COLO668 (cell line): ENCODE measurements at regions not wholly inside any gene's neighbourhood (a gene's known extent, or its start where the extent isn't known, plus 50 kb on each side); places are given as distances from the start of the nearest gene placed in this dataset.

Experiments used
- DNase-seq: peaks from one replicate; lab custom pipeline; 2025; ENCODE audit not compliant: unreplicated experiment; lab: John Stamatoyannopoulos, UW

DNA sequence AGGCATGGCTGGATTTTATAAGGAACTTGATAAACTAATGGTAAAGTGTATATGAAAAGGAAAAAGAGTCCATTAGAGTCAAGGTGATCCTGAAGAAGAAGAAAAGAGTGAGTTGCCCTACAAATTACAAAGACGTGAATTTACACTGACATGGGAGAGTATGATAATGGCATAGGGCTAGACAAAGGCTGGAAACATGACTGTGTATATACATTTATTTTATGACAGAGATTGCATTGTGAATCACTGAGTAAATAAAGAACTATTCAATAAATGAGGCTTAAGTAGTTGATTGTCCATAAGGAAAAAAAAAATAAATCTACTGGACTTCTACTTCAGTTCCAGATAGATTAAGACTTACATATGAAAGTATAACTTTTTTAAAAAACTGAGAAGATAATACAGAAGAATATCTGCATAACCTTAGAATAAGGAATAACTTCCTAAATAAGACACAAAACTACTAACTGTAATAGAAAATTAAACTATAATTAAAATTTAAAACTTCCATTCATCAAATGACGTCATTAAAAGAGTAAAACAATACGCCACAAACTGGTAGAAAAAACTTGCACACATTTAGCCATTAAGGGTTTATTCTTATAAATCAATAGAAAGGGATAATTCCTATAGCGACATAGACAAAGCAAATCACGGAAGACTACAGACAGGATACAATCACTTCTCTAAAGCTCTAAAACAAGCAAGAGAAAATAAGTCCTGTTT, 278.5 kb downstream of the NOVA1 start:
- no peak for DNase-seq

DNA sequence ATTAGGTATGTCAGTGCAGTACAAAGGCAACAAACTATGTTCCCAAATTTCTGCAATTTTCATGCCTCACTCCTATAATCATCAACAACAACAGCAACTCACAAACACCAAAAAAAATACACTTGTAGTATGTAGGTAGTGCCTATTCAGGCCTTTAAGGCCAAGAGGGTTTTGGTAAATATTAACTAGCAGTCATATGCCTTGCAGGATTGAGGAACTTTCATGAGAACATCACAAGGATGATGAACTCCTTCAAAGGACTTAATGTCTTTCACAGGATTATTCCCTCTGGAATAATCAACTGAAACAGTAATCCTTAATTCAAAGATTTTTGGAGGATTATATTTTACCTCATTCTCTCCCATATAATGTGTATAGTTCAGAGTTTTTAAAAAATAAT, 293.8 kb downstream of the NOVA1 start:
- DNase-seq: no peak

DNA sequence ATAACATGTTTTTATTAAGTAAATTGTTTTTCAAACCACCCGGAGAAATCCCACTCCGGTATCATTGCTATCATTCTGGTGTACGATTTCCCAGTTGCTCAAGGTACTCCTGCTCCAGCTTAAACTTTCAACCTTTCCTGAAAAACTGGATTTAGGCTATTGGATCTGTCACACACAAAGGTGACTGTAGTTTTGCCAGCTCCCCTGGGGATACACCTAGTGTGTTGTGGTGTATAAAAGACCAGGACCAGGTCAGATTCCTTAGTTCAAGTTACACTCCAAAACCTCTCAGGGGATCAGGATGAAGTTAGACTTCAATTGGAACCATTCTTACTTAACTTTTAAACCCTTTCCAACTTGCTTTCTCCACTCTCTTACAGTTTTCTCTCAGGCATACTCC, 303.9 kb downstream of the NOVA1 start:
- no peak for DNase-seq

DNA sequence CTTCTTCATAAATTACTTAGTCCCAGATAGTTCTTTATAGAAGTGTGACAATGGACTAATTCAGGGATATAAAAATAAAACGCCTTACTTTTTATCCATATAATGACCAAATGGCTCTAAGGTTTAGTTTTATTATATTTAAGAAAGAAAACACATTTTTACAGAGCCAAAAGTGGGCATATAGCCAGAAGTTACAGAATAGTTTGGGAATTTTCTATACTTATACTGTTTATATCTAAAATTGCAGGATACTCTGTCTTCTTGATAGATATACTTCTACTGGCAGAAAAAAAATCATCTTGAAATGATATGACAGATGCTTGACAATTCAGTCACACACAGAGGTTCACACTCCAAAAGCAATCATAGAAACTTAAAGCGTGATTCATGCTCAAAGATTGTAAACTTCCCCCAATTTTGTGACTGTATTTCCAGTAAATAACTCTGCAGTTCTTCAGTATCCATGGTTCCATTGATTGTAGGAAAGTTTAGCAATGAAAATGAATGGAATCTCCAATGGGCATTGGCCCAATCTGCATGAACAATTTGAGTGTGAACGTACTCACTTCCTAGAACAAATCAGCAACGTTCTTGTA, 307.8 kb downstream of the NOVA1 start:
- no peak for DNase-seq

DNA sequence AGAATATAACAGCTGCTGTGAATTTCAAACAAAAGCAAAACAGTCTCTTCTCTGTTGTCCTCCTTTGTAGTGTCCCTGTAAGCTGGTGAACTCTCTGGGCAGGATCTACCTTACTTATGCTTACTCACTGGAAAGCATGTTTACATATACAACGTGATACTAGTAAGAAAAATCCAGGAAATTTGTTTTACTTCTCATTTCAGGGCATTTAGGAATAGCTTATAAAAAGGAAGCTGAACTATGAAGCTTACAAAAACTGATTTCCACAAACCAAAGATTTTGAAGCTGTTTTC, 311.0 kb downstream of the NOVA1 start:
- DNase-seq: no peak

DNA sequence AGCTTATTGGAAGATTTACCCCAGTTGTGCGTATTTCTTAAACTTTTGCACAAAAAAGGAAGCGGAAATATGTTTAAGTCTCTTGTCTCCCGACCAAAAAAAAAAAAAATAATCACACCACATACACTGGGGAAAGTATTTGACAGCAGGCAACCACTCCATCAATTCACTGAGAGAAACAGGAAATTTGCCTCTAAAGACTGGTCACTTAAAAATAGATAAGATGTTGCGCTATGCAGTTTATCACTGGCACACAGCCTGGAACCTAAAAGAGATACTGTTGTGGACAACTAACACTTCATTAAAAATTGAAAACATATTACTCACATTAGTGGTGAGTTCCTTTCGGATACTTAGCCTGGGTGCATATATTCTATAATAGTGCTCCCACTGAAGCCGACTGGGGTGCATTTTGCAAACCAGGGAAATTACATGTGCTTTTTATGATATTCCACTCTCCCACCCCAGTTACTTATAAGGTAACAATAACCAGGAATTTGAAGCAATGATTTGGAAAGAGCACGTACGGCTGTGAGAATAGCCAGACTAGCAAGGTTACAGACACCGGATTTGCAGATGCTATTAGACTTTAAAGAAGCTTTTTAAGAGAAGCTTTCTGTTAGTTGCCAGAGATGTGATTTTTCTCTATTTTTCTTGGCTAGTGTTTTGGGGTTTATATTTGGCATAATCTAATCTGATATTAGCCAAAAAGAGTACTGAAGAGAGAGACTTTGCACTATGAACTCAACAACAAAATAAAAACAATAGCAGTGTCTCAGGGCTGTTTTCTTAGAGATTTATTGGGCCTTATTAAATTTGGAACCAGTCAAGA, 311.5 kb downstream of the NOVA1 start:
- no peak for DNase-seq

DNA sequence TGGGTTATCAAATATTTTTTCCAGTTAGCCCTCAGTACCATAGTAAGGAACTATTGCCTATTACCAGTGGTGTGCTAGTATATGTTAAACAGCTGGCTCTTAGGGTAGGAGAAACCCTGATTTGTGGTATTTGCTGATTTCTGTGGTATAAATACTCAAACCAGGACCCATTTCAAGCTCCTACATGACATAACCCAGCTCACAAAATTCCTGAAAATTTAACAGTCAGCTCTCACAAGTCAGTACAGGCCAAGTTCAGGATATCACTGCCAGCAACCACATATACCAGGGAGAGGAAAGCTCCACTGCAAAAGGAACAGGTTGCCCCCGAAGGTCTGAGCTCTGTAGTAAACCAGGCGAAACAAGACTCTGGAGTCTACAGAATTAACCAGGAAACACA, 315.3 kb downstream of the NOVA1 start:
- DNase-seq: no peak

DNA sequence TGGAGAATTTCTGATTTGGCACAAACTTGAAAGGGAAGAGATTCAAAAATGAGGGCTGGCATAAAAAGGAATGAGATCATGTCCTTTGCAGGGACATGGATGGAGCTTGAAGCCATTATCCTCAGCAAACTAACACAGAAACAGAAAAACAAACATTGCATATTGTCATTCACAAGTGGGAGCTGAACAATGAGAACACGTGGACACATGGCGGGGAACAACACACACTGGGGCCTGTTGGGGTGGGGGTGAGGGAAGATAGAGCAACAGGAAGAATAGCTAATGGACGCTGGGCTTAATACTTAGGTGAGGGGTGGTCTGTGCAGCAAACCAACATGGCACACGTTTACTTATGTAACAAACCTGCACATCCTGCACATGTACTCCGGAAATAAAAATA, 315.8 kb downstream of the NOVA1 start:
- DNase-seq: peak; percentile 62

DNA sequence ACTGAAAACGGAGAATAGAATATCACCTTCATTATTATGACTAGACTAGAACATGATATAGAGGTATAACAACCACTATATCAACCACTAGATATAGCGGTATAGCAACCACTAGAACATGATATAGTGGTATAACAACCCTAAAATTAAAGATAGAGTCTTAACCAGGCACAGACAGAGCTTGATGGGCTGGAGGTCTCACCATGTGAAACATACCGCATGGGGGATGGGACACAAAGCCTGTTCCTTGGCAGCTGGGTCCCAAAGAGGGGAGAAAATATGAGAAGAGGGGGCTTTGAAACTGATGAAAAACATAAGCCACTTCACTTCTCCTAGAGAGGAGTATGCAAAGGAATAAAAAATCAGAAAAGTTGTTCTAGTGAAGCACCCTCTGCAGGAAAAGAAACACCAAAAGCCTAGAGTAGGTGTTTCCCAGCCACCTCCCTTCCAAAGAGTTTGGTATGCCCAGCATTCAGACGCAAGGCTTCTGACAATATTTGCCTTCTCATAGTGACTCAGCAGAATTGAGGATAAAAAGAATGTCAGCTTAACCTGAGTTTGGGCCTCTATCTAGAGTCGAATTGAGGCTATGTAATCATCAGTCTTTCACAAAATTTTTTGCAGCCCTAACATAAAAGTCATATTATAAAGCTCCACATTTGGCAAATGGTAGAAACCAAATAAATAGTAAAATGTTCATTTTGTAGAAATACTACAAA, 316.4 kb downstream of the NOVA1 start:
- peak; percentile 34 for DNase-seq

DNA sequence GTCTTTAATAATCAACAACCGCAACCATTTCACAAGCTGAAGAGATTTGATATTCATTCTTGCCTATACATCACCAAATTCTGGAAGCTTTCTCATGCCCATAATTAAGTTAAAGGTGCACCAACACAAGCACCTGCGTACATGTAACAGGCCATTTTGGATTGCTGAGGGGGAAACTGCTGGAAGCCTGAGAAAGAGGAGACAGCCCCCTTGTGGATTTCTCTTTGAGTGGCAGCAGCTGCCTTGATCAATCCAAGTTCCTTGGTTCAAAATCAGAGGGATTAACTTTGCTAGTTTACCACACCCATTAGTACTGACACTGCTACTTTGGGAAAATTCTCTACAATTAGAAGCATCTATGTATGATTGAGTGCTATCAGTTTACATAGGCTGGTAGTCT, 321.1 kb downstream of the NOVA1 start:
- peak; percentile 6 for DNase-seq

DNA sequence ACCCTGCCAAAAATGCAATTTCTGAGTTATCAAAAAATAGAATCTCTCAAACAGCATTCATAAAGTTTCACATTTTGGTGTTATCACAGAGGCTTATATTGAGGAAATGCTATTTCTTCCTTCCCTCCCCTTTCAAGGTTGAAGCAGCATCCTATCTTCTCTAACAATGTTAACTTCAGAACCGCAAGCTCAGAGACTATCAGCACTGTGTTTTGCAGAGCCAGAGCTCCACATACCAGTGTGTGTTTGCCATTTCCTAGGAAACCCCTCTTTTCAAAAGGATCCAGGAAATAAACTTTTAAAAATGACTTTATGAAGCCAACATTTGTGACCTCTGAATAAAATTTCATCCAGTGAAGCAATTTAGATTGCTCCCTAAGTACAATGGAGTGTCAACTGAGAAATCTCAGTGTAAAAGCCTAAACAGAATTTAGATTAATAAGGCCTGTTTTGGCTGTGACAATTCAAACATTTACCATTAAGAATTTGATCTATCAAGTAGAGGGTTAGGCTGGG, 332.6 kb downstream of the NOVA1 start:
- no peak for DNase-seq

DNA sequence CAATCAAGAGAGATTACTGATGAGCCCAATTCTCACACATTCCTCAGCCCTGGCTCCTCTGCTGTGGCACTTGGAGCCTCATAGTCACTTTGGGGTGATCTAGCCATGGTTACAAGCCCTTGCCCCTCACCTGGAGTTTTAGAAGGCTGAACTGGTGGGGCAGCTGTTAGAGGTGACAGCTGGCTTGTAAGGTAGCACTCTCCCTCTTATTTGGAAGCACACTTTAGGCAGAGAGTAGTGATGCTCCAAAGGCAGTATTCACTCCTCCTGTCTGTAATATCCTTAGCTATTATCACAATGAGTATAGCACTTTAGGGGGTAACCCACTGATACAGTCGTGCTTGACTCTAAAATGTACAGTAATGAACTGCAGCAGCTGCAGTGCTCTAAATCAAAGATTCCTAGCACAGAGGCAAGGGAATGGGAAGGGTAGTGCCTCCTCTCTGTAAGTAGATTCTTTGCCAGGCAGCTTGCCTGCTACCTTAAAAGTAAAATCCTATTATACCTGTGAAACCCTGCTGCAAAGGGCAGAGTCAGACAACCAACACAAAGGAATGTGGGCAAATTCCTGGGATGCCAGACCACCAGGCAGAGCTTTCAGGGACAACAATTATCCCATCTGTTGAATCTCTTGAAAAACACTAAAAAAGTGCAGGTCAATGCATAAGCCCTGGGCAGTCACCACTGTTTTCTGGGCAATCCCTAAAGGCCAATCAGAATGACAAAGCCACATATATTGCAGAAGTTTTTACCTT, 336.3 kb downstream of the NOVA1 start:
- no peak for DNase-seq

DNA sequence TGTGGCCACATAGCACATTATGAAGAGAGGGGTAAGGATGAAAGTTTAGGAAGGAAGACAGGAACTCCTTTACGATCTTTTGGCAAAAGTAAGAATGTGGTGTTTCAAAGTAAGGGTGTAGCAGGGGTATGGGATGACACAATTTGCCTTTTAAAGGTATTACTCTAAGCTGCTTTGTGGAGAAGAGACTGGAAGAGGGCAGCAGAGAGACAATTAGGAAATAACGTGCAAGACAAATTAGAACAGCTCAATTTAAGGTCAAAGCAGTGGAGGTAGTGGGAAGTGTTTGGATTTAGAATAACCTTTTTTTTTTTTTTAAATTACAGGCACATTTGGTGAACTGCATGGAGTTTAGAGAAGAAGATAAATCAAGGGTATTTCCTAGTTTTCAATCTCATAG, 342.6 kb downstream of the NOVA1 start:
- no peak for DNase-seq

DNA sequence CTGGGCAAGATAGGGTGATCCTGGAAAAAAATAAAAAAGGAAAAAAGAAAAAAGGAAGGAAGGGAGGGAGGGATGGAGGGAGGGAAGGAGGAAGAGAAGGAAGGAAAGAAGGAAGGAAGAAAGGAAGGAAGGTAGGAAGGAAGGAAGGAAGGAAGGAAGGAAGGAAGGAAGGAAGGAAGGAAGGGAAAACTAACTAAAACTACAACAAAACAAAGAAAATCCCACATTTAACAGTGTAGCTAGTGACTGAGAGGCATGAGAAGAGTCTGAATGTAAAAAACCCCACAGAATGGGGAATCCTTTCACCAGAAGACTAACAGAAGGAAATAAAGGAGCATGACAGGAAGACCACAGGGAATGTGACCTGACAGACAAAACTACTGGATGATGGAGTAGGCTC, 345.7 kb downstream of the NOVA1 start:
- DNase-seq: no peak

DNA sequence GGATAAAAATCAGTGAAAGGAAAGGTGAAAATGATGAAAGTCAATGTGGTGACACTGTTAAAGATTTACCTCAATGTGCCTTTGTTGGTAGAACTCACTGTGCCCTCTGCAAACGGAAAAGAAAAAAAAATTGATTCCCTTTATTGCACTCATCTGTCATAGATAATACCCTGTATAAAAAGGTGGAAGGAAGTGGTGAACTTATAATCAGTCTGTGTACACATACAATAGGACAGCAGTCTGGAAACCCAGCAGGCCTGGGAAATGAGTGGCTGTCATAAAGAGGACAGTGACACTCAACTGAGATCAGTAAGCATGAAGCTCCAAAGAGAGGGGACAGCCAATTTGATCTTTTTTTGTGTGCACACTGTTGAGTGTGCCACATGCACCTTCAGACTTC, 364.7 kb downstream of the NOVA1 start:
- DNase-seq: peak; percentile 21

DNA sequence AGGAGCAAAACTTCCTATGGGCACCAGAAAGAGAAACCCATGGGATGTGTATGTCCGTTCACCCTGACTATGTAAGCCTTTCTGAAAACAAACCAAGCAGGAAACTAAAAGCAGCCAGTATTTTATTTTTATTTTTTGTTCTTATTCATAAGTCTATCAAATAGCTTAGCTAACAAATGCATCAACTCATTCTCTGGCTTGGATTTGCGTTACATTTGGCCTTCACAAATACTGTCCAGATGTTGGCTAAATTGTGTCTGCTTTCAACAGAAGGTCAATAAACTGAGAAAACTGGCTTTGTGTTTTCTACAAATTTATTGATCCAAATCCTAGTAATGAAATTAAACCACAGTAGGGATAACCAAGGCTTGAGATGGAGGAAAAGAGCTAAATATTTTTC, 379.0 kb downstream of the NOVA1 start:
- DNase-seq: no peak

DNA sequence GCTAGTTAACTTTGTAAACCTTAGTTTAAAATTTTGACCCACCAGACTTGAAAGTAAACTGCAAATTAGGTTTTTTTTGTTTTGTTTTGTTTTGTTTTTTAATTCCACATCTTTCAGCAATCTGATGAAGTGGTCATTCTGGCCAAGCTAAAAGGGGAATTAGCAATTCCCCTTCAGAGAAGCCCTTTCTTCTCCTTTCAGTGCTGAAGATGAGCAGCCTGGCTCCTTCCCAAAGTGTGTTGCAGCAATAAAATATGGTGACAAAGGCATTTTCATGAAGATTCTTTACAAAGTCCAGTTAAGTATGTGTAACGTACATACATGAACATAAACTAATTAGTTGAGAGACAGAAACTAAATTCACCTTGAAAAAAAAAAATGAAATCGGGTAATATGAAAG, 380.1 kb downstream of the NOVA1 start:
- no peak for DNase-seq

DNA sequence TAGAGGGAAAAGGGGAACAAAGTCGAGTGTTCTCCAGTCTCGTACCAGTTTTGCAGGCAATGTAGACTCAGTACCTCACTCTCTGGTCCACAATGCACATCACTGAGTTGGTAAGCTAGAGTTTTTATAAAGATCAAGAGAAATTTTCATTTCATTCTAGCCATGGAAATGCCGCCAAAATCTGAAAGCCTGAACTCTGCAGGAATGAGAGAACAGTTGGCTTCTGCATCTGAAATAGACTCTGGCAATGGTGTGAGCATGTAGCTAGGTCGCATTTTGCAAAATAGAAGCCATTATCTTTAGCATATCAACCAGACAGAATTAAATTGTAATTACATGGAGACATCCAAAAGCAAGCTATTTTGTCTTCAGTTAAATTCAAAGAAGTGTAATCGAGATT, 381.0 kb downstream of the NOVA1 start:
- no peak for DNase-seq

DNA sequence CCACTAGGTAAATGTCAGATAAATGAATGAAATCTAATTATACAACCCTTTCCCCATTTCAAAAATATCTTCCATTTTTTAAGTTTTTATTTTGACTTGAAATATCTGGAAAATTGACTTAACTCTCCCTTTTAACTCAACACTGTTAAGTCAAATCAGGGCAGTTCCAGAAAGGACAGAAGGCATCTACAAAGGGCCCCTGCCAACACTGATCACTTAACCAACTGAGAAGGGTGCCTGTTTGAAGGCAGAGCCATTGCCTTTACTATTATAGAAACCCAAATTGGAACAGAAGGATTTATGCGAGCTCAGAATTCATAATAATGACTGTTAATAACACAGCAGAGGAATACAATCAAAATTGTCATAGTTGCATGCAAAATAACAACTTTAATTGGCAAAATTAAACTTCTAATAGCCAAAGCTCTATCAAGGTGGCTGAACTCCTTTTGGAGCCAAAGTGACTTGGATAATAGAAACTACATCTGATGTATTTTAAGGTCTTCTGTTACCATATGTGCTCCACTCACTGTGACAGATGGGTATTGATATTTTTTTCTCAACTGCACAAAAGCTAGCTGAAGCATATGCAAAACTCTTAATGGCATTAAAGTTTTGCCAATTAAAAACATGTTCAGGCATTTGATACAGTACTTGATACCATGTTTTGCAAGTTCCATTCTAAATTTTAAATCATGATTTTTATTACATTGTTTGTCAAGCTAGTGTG, 383.8 kb downstream of the NOVA1 start:
- no peak for DNase-seq

DNA sequence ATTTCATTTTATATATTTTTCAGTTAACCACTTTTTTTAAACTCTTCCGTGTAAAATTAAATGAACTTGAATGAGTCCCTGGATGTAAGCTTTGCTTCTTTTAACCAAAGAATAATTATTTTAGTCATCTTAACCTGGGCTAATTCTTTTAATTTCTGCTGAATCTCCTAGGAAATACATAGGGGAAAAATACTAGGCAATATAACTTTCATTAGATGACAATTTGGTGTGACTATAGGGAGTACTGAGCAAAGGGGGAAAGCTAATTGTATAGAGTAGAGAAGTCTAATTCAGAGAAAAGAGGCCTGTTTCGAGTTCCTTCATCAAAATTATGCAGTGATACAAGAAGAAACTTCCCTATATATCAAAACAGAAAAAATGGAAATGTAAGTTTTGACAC, 388.1 kb downstream of the NOVA1 start:
- no peak for DNase-seq
